ENCODE measurements at regions not wholly inside any gene's neighbourhood (a gene's known extent, or its start where the extent isn't known, plus 50 kb on each side); places are given as distances from the start of the nearest gene placed in this dataset.

DNA sequence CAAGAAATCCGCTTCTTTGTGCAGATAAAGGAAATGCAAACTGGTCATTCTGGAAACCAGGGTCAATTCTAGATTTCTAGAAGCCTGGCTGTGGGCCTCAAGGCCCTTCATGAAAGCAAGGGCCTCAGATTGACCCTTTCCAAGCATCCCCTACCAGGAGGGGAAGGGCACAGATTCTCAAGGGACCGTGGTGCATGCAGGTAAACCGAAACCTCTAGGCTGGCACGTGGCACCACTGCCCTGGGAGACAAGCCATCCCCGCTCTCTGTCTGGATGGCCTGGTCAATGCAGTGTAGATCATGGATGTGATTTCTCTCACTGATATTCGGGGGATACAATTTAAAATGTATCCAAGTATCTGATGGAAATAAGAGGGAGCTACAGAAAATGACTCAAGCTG, 69.4 kb downstream of the TOMM20 start:
- H3K27ac ChIP-seq (ENCODE audit: extremely low read length, insufficient read depth, low read length): no peak overlapping the region
- WGBS (ENCODE audit: low lambda C conversion rate): 83% methylated on average over 6 of the region's 6 CpGs
- H3K4me3 ChIP-seq (replicated peaks in 1 of 3; ENCODE audit: insufficient read depth in 1 of 3, low read depth in 2 of 3, low read length in 3 of 3): no peak overlapping the region
- POLR2A ChIA-PET: interaction anchor here (1.0 to 7.4 kb wide), 6 partner anchors 9 to 572 kb away, joined by 3 to 109 read pairs (median 10); no protein-coding TSS in a partner anchor
- TF ChIP-seq KLF13 (CRISPR knock-in tag; IDR thresholded peaks at IDR 0.05): no peak
- peak; percentile 70; the same call in 1 of the 2 replicates for TF ChIP-seq POLR2G (IDR thresholded peaks at IDR 0.05; ENCODE audit: low read depth, low read length)
- TF ChIP-seq, protein P1, sequence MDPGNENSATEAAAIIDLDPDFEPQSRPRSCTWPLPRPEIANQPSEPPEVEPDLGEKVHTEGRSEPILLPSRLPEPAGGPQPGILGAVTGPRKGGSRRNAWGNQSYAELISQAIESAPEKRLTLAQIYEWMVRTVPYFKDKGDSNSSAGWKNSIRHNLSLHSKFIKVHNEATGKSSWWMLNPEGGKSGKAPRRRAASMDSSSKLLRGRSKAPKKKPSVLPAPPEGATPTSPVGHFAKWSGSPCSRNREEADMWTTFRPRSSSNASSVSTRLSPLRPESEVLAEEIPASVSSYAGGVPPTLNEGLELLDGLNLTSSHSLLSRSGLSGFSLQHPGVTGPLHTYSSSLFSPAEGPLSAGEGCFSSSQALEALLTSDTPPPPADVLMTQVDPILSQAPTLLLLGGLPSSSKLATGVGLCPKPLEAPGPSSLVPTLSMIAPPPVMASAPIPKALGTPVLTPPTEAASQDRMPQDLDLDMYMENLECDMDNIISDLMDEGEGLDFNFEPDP (CRISPR knock-in tag; conservative IDR thresholded peaks at IDR 0.05): no peak
- TF ChIP-seq POLR2A (IDR thresholded peaks at IDR 0.05; ENCODE audit: insufficient read depth in 1 of 2, low read depth in 2 of 2, low read length in 2 of 2): peak in 1 of 2 experiments; percentile 47; a peak in 1 of 4 replicates
- TF ChIP-seq, protein P2, sequence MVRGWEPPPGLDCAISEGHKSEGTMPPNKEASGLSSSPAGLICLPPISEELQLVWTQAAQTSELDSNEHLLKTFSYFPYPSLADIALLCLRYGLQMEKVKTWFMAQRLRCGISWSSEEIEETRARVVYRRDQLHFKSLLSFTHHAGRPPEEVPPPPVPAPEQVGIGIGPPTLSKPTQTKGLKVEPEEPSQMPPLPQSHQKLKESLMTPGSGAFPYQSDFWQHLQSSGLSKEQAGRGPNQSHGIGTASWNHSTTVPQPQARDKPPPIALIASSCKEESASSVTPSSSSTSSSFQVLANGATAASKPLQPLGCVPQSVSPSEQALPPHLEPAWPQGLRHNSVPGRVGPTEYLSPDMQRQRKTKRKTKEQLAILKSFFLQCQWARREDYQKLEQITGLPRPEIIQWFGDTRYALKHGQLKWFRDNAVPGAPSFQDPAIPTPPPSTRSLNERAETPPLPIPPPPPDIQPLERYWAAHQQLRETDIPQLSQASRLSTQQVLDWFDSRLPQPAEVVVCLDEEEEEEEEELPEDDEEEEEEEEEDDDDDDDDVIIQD (CRISPR knock-in tag; IDR thresholded peaks at IDR 0.05; ENCODE audit: low read depth): no peak
- TF ChIP-seq ZFP1 (CRISPR knock-in tag; IDR thresholded peaks at IDR 0.05): no peak
- CTCF ChIA-PET (ENCODE audit: low intra/inter-chr PET ratio, low total read pairs): no interaction called here
- no peak overlapping the region for H3K9ac ChIP-seq (ENCODE audit: insufficient read depth, low read depth, low read length)
- no peaks in the 10 kb centered on the region for H3K36me3 ChIP-seq (replicated peaks in 1 of 2; ENCODE audit: control insufficient read depth in 1 of 2, insufficient read depth in 2 of 2, low read length in 2 of 2)
- no peak overlapping the region for H2AFZ ChIP-seq (ENCODE audit: low read length)
- no peak overlapping the region for H3K4me2 ChIP-seq (ENCODE audit: low read depth, low read length)
- no peaks in the 10 kb centered on the region for H3K79me2 ChIP-seq (ENCODE audit: insufficient read depth, low read length)
- H3K27me3 ChIP-seq (ENCODE audit: control insufficient read depth in 1 of 2, insufficient read depth in 2 of 2, low read length in 2 of 2): no peaks in the 10 kb centered on the region
- DNase-seq (ENCODE audit: low spot score) (no peak), ATAC-seq (no peak), FAIRE-seq (no peak)
- in situ Hi-C loops (cut with HindIII; ENCODE audit: extremely low pct_ligation_motif_present, low pct_unique_long_range_greater_than_20kb): no loop called here
- no peaks in the 10 kb centered on the region for H3K9me3 ChIP-seq (ENCODE audit: low read length)
- no peaks in the 10 kb centered on the region for H4K20me1 ChIP-seq (ENCODE audit: insufficient read depth, low read length)
- H3K4me1 ChIP-seq (ENCODE audit: insufficient read depth, low read length): peaks cover 51% of the 10 kb centered on the region
- no TSS peak for BruUV-seq (replicated peaks)
- intact Hi-C loops (cut with micrococcal nuclease; ENCODE audit: unreplicated experiment): no loop called here

DNA sequence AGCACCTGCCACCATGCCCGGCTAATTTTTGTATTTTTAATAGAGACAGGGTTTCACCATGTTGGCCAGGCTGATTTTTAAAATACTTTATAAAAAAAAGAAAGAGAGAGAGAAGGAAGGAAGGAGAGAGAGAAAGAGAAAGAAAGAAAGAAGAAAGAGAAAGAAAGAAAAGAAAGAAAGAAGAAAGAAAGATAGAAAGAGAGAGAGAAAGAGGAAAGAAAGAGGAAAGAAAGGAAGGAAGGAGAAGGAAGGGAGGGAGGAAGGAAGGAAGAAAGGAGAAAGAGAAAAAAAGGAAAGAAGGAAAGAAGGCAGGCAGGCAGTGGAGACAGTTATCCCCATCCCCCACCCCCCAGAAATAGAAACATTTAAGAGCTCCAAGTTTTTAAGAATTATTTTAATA, 69.9 kb downstream of the TOMM20 start:
- Histone ChIP-seq H3K9me3 (ENCODE audit: low read length) (no peaks in the 10 kb centered on the region), H3K4me3 (replicated peaks in 1 of 3; ENCODE audit: insufficient read depth in 1 of 3, low read depth in 2 of 3, low read length in 3 of 3) (no peak overlapping the region), H3K27ac (ENCODE audit: extremely low read length, insufficient read depth, low read length) (no peak overlapping the region), H3K79me2 (ENCODE audit: insufficient read depth, low read length) (no peaks in the 10 kb centered on the region), H2AFZ (ENCODE audit: low read length) (no peak overlapping the region), H3K9ac (ENCODE audit: insufficient read depth, low read depth, low read length) (no peak overlapping the region), H3K4me2 (ENCODE audit: low read depth, low read length) (no peak overlapping the region), H3K4me1 (ENCODE audit: insufficient read depth, low read length) (peaks cover 46% of the 10 kb centered on the region), H3K27me3 (ENCODE audit: control insufficient read depth in 1 of 2, insufficient read depth in 2 of 2, low read length in 2 of 2) (no peaks in the 10 kb centered on the region), H3K36me3 (replicated peaks in 1 of 2; ENCODE audit: control insufficient read depth in 1 of 2, insufficient read depth in 2 of 2, low read length in 2 of 2) (no peaks in the 10 kb centered on the region), H4K20me1 (ENCODE audit: insufficient read depth, low read length) (no peaks in the 10 kb centered on the region)
- BruUV-seq (replicated peaks): no TSS peak
- intact Hi-C loops (cut with micrococcal nuclease; ENCODE audit: unreplicated experiment) (no loop called here), in situ Hi-C loops (cut with HindIII; ENCODE audit: extremely low pct_ligation_motif_present, low pct_unique_long_range_greater_than_20kb) (no loop called here)
- WGBS (ENCODE audit: low lambda C conversion rate): 0% methylated on average over 1 of the region's 1 CpG
- ChIA-PET POLR2A (interaction anchor here (0.7 to 5.5 kb wide), 7 partner anchors 12 to 572 kb away, joined by 3 to 57 read pairs (median 4); no protein-coding TSS in a partner anchor), CTCF (ENCODE audit: low intra/inter-chr PET ratio, low total read pairs) (no interaction called here)
- no peak for DNase-seq (ENCODE audit: low spot score)
- no peak for ATAC-seq
- FAIRE-seq: no peak
- TF ChIP-seq, protein P3, sequence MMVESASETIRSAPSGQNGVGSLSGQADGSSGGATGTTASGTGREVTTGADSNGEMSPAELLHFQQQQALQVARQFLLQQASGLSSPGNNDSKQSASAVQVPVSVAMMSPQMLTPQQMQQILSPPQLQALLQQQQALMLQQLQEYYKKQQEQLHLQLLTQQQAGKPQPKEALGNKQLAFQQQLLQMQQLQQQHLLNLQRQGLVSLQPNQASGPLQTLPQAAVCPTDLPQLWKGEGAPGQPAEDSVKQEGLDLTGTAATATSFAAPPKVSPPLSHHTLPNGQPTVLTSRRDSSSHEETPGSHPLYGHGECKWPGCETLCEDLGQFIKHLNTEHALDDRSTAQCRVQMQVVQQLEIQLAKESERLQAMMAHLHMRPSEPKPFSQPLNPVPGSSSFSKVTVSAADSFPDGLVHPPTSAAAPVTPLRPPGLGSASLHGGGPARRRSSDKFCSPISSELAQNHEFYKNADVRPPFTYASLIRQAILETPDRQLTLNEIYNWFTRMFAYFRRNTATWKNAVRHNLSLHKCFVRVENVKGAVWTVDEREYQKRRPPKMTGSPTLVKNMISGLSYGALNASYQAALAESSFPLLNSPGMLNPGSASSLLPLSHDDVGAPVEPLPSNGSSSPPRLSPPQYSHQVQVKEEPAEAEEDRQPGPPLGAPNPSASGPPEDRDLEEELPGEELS (CRISPR knock-in tag; IDR thresholded peaks at IDR 0.05): no peak
- TF ChIP-seq, protein P4, sequence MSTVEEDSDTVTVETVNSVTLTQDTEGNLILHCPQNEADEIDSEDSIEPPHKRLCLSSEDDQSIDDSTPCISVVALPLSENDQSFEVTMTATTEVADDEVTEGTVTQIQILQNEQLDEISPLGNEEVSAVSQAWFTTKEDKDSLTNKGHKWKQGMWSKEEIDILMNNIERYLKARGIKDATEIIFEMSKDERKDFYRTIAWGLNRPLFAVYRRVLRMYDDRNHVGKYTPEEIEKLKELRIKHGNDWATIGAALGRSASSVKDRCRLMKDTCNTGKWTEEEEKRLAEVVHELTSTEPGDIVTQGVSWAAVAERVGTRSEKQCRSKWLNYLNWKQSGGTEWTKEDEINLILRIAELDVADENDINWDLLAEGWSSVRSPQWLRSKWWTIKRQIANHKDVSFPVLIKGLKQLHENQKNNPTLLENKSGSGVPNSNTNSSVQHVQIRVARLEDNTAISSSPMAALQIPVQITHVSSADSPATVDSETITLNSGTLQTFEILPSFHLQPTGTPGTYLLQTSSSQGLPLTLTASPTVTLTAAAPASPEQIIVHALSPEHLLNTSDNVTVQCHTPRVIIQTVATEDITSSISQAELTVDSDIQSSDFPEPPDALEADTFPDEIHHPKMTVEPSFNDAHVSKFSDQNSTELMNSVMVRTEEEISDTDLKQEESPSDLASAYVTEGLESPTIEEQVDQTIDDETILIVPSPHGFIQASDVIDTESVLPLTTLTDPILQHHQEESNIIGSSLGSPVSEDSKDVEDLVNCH (CRISPR knock-in tag; IDR thresholded peaks at IDR 0.05): no peak
- TF ChIP-seq ZNF619 (CRISPR knock-in tag; IDR thresholded peaks at IDR 0.05) (no peak), ADNP (CRISPR knock-in tag; IDR thresholded peaks at IDR 0.05) (no peak)
- TF ChIP-seq, protein P5, sequence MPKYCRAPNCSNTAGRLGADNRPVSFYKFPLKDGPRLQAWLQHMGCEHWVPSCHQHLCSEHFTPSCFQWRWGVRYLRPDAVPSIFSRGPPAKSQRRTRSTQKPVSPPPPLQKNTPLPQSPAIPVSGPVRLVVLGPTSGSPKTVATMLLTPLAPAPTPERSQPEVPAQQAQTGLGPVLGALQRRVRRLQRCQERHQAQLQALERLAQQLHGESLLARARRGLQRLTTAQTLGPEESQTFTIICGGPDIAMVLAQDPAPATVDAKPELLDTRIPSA (CRISPR knock-in tag; IDR thresholded peaks at IDR 0.05; ENCODE audit: borderline replicate concordance): no peak
